ENCODE measurements at regions not wholly inside any gene's neighbourhood (a gene's known extent, or its start where the extent isn't known, plus 50 kb on each side); places are given as distances from the start of the nearest gene placed in this dataset.
A peak's percentile ranks its signal among the peaks of the same experiment; 100 is the strongest.

- H3K36me3 ChIP-seq (ENCODE audit: control insufficient read depth in 2 of 3, insufficient read depth in 3 of 3, low read length in 3 of 3) = no peaks in the 10 kb centered on the region
- no peak overlapping the region for H3K27ac ChIP-seq (ENCODE audit: low read depth in 2 of 2, low read length in 2 of 2)
- DNase-seq (peak in 2 of 5 donors; percentile 6 to 14), FAIRE-seq (no peak)
- no peak overlapping the region for H3K4me3 ChIP-seq (ENCODE audit: low read length in 3 of 3)
- no peaks in the 10 kb centered on the region for H3K9me3 ChIP-seq (ENCODE audit: control insufficient read depth in 2 of 3, insufficient read depth in 1 of 3, low read length in 3 of 3)
- H3K9ac ChIP-seq (ENCODE audit: low read length in 3 of 3) = no peak overlapping the region
- H3K4me1 ChIP-seq (ENCODE audit: control insufficient read depth in 2 of 3, insufficient read depth in 2 of 3, low read depth in 1 of 3, low read length in 3 of 3) = no peaks in the 10 kb centered on the region
- intact Hi-C loops (cut with DNase I) = no loop called here
- H3K27me3 ChIP-seq (ENCODE audit: control insufficient read depth, insufficient read depth, low read length) = no peaks in the 10 kb centered on the region
- no peak for TF ChIP-seq CTCF (IDR thresholded peaks at IDR 0.05; ENCODE audit: borderline replicate concordance, extremely low read depth, insufficient read depth)
These were observed 500.9 kb downstream of the SOX2 start for GRCh38 chr3:182212479-182213076.

GRCh38 chr3:182214416-182214815, 502.7 kb downstream of the SOX2 start:
- no peaks in the 10 kb centered on the region for H3K4me1 ChIP-seq (ENCODE audit: control insufficient read depth in 2 of 3, insufficient read depth in 2 of 3, low read depth in 1 of 3, low read length in 3 of 3)
- H3K27me3 ChIP-seq (ENCODE audit: control insufficient read depth, insufficient read depth, low read length) = no peaks in the 10 kb centered on the region
- no peak for DNase-seq
- FAIRE-seq = no peak
- no peaks in the 10 kb centered on the region for H3K9me3 ChIP-seq (ENCODE audit: control insufficient read depth in 2 of 3, insufficient read depth in 1 of 3, low read length in 3 of 3)
- H3K4me3 ChIP-seq (ENCODE audit: low read length in 3 of 3) = no peak overlapping the region
- no peaks in the 10 kb centered on the region for H3K36me3 ChIP-seq (ENCODE audit: control insufficient read depth in 2 of 3, insufficient read depth in 3 of 3, low read length in 3 of 3)
- H3K9ac ChIP-seq (ENCODE audit: low read length in 3 of 3) = no peak overlapping the region
- H3K27ac ChIP-seq (ENCODE audit: low read depth in 2 of 2, low read length in 2 of 2) = no peak overlapping the region
- TF ChIP-seq CTCF (IDR thresholded peaks at IDR 0.05; ENCODE audit: borderline replicate concordance, extremely low read depth, insufficient read depth) = no peak
- intact Hi-C loops (cut with DNase I) = no loop called here

GRCh38 chr3:182215881-182216280, 504.2 kb downstream of the SOX2 start:
- TF ChIP-seq CTCF (IDR thresholded peaks at IDR 0.05; ENCODE audit: borderline replicate concordance, extremely low read depth, insufficient read depth) = no peak
- Histone ChIP-seq H3K36me3 (ENCODE audit: control insufficient read depth in 2 of 3, insufficient read depth in 3 of 3, low read length in 3 of 3) (no peaks in the 10 kb centered on the region), H3K4me3 (ENCODE audit: low read length in 3 of 3) (no peak overlapping the region), H3K4me1 (ENCODE audit: control insufficient read depth in 2 of 3, insufficient read depth in 2 of 3, low read depth in 1 of 3, low read length in 3 of 3) (no peaks in the 10 kb centered on the region), H3K9me3 (ENCODE audit: control insufficient read depth in 2 of 3, insufficient read depth in 1 of 3, low read length in 3 of 3) (no peaks in the 10 kb centered on the region), H3K9ac (ENCODE audit: low read length in 3 of 3) (no peak overlapping the region), H3K27ac (ENCODE audit: low read depth in 2 of 2, low read length in 2 of 2) (no peak overlapping the region), H3K27me3 (ENCODE audit: control insufficient read depth, insufficient read depth, low read length) (no peaks in the 10 kb centered on the region)
- intact Hi-C loops (cut with DNase I) = no loop called here
- no peak for DNase-seq
- FAIRE-seq = no peak

Measured in kidney (tissue), 13 donors.